ENCODE measurements at regions not wholly inside any gene's neighbourhood (a gene's known extent, or its start where the extent isn't known, plus 50 kb on each side); places are given as distances from the start of the nearest gene placed in this dataset.

GRCh38 chr5:23614422-23614821 is 107.0 kb downstream of the PRDM9 start:
- TF ChIP-seq, protein P1, sequence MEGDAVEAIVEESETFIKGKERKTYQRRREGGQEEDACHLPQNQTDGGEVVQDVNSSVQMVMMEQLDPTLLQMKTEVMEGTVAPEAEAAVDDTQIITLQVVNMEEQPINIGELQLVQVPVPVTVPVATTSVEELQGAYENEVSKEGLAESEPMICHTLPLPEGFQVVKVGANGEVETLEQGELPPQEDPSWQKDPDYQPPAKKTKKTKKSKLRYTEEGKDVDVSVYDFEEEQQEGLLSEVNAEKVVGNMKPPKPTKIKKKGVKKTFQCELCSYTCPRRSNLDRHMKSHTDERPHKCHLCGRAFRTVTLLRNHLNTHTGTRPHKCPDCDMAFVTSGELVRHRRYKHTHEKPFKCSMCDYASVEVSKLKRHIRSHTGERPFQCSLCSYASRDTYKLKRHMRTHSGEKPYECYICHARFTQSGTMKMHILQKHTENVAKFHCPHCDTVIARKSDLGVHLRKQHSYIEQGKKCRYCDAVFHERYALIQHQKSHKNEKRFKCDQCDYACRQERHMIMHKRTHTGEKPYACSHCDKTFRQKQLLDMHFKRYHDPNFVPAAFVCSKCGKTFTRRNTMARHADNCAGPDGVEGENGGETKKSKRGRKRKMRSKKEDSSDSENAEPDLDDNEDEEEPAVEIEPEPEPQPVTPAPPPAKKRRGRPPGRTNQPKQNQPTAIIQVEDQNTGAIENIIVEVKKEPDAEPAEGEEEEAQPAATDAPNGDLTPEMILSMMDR (conservative IDR thresholded peaks at IDR 0.05; ENCODE audit: low read depth, low read length), result no peak
- no peak overlapping the region for H3K4me3 ChIP-seq (ENCODE audit: low read depth, low read length)
- peak; percentile 1 for DNase-seq (ENCODE audit: low read depth)

- H3K4me3 ChIP-seq (ENCODE audit: low read depth, low read length), result no peak overlapping the region
- DNase-seq (ENCODE audit: low read depth), result no peak
- TF ChIP-seq, protein P1 (conservative IDR thresholded peaks at IDR 0.05; ENCODE audit: low read depth, low read length), result no peak
These were observed 119.6 kb downstream of the PRDM9 start for GRCh38 chr5:23626961-23627360.

- no peak overlapping the region for H3K4me3 ChIP-seq (ENCODE audit: low read depth, low read length)
- DNase-seq (ENCODE audit: low read depth), result peak; percentile 1
- TF ChIP-seq, protein P1 (conservative IDR thresholded peaks at IDR 0.05; ENCODE audit: low read depth, low read length), result no peak
These were observed 120.6 kb downstream of the PRDM9 start for GRCh38 chr5:23627976-23628375.

GRCh38 chr5:23629396-23629795 is 122.0 kb downstream of the PRDM9 start:
- TF ChIP-seq, protein P1 (conservative IDR thresholded peaks at IDR 0.05; ENCODE audit: low read depth, low read length), result no peak
- no peak for DNase-seq (ENCODE audit: low read depth)

DNA sequence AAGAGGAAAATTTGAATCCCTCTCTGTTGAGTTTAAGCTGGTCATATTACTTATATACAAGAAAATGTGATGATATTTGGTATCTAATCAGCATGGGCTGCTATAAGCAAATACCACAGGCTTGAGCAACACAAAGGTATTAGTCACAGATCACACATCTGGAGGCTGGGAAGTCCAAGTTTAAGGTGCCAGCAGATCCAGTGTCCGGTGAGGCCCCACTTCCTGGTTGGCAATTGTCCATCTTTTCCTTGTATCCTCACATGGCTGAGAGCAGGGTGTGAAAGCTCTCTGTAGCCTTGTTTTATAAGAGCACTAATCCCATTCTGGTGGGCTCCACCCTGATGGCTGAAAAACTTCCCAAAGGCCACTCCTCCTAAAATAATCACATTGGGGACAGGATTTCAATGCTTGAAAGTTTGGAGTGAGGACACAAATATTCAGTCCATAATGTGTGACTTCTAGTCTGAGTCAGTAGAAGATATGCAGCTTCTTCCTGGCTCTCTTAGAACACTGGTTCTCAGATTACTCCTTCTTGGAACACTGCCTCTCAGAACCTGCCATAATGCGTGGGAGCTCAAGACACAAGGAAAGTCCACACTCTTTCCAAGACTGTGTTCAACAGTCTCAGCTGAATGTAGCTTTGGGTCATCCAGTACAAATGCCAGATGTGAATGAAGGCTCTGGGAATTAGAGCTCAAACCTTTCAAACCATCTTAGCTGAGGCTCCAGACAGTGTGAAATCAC is 124.1 kb downstream of the PRDM9 start:
- TF ChIP-seq, protein P1 (conservative IDR thresholded peaks at IDR 0.05; ENCODE audit: low read depth, low read length), result no peak
- DNase-seq (ENCODE audit: low read depth), result peak; percentile 69
- no peak overlapping the region for H3K4me3 ChIP-seq (ENCODE audit: low read depth, low read length)

More at GRCh38 chr5:23629396-23629795, 122.0 kb downstream of the PRDM9 start:
- H3K4me3 ChIP-seq (ENCODE audit: low read depth, low read length), result no peak overlapping the region

GRCh38 chr5:23635938-23636337 is 128.5 kb downstream of the PRDM9 start:
- TF ChIP-seq, protein P1 (conservative IDR thresholded peaks at IDR 0.05; ENCODE audit: low read depth, low read length), result no peak
- no peak for DNase-seq (ENCODE audit: low read depth)
- H3K4me3 ChIP-seq (ENCODE audit: low read depth, low read length), result no peak overlapping the region

DNA sequence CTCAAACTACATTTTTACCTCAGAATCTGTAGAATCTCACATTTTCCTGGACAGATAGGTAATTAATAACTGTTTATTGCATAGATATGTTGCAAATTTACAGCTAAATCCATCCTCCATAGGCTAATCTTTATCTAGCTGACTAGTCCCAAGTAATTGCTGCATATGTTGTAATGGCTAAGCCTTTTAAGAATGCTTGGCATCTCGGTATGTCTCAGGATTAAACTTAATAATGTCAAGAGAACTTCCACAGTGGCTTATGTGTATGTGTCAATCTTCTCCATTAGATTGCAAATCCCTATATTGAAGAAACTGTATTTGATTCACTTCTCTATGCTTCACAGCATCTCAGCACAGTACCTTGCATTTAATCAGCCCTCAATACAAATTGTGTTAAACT is 131.9 kb downstream of the PRDM9 start:
- DNase-seq (ENCODE audit: low read depth), result peak; percentile 1
- no peak overlapping the region for H3K4me3 ChIP-seq (ENCODE audit: low read depth, low read length)
- TF ChIP-seq, protein P1 (conservative IDR thresholded peaks at IDR 0.05; ENCODE audit: low read depth, low read length), result no peak

All from choroid plexus epithelial cell (primary cell).